Lung (tissue), 11 donors: ENCODE measurements at regions not wholly inside any gene's neighbourhood (a gene's known extent, or its start where the extent isn't known, plus 50 kb on each side); places are given as distances from the start of the nearest gene placed in this dataset.

Experiments used
- ATAC-seq: fragments of 200-7000 bp; cut with Tn5 transposase; one replicate; pipeline ENCODE4 v1.9.1; 2020; ENCODE audit warnings: moderate number of reproducible peaks; ENCODE audit not compliant: insufficient read depth, low FRiP score
- DNase-seq, 3 donors: peaks; one replicate each; pipeline ENCODE4 v3.0.0-alpha.2; 2013 to 2017
- H3K27ac ChIP-seq, 2 donors: one replicate each; pipeline ENCODE4 v1.5.1; 2013; ENCODE audit warnings: mild to moderate bottlenecking in 2 of 2, moderate library complexity in 2 of 2, control low read depth in 1 of 2, inconsistent platforms in 1 of 2, low read depth in 1 of 2, low read length in 1 of 2
- H3K27me3 ChIP-seq, 3 donors: one replicate each; pipeline ENCODE4 v1.5.1; 2013; ENCODE audit warnings: low read length in 2 of 3; ENCODE audit not compliant: control insufficient read depth in 3 of 3, insufficient read depth in 3 of 3
- H3K36me3 ChIP-seq, 4 donors: one replicate each; pipeline ENCODE4 v1.5.1; 2013; ENCODE audit warnings: low read length in 4 of 4, mild to moderate bottlenecking in 1 of 4, moderate library complexity in 1 of 4; ENCODE audit not compliant: control insufficient read depth in 4 of 4, insufficient read depth in 4 of 4
- H3K4me1 ChIP-seq, 5 donors: one replicate each; pipeline ENCODE4 v1.5.1; 2013; ENCODE audit warnings: low read length in 5 of 5, mild to moderate bottlenecking in 2 of 5, moderate library complexity in 1 of 5; ENCODE audit not compliant: control insufficient read depth in 5 of 5, insufficient read depth in 5 of 5
- H3K4me3 ChIP-seq: one replicate; pipeline ENCODE4 v1.5.1; 2013; ENCODE audit warnings: mild to moderate bottlenecking, control low read depth, moderate library complexity
- H3K9ac ChIP-seq, 2 donors: one replicate each; pipeline ENCODE4 v1.5.1; 2013; ENCODE audit warnings: low read length in 2 of 2, control low read depth in 1 of 2; ENCODE audit not compliant: insufficient read depth in 1 of 2
- H3K9me3 ChIP-seq, 4 donors: one replicate each; pipeline ENCODE4 v1.5.1; 2013; ENCODE audit warnings: low read length in 3 of 4, mild to moderate bottlenecking in 1 of 4, moderate library complexity in 1 of 4; ENCODE audit not compliant: control insufficient read depth in 4 of 4, insufficient read depth in 3 of 4
- WGBS, 2 donors: extraction: QIAGEN DNeasy Blood & Tissue Kit; methylation state at CpG; one replicate each; pipeline ENCODE4 v1.1.7; 2013; 5-methylcytosine and 5-hydroxymethylcytosine counted together
- TF ChIP-seq, protein P1 (sequence below): IDR thresholded peaks from 2 replicates; pipeline ENCODE4 v1.5.1; 2012; ENCODE audit warnings: mild to moderate bottlenecking; ENCODE audit errors: control extremely low read depth, extremely low read depth
- donor health status: control.
- donor health status: control.
- donor health status: Bipolar disorder and iron deficiency.
- donor health status: healthy.
- donor health status: DM: yes; HTN: yes; CAD: no.

DNA sequence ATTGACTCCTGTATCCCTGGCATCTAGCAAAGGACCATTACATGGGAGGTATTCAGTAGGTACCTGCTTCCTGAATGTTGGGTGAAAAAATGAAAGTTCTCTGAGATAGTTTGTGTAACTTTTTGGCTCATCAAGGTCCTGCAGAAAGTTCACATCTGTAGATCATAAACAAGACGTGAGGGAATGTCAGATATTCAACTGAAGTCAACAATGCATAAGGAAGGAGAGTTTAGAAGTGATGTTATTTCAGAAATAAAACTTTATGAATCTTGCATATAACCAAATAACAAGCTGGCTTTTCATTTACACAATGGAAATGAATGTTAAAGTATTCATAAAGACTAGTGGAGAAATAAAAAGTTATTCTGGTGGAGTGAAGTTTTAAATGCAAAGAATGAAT lies 73.4 kb upstream of the RBMS3 start:
- no peak for ATAC-seq
- 72 to 80% methylated on average over 1 of the region's 1 CpG for WGBS, 2 donors
- no peak overlapping the region for H3K27ac ChIP-seq

DNA sequence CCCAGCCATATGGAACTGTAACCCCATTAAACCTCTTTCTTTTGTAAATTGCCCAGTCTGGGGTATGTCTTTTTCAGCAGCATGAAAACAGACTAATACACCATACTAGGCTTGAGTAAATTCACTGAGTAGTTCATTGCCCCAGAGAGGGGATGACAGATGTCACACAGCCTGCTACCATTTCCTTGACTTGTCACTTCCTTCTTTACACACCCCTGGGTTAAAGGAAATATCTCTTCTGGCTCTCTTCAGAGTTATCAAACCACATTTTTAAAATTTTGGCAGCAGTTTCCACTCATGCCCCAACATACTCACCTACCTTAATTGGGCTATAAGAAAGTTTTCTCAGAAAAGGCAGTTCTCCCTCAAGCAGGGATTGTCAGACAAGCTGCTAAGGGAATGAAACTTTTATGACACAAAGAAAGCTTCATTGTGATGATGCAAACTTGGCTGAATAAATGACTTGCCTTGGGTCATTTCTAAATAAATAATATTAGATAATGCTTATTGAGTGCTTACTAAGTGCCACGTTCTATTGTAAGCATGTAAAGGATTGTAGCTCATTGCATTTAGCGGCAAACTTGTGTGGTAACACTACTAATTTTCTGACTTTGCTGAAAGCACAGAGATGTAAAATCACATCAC lies 68.0 kb upstream of the RBMS3 start:
- no peak overlapping the region for H3K9ac ChIP-seq
- no peaks in the 10 kb centered on the region for H3K36me3 ChIP-seq
- no peaks in the 10 kb centered on the region for H3K27me3 ChIP-seq
- TF ChIP-seq, protein P1, sequence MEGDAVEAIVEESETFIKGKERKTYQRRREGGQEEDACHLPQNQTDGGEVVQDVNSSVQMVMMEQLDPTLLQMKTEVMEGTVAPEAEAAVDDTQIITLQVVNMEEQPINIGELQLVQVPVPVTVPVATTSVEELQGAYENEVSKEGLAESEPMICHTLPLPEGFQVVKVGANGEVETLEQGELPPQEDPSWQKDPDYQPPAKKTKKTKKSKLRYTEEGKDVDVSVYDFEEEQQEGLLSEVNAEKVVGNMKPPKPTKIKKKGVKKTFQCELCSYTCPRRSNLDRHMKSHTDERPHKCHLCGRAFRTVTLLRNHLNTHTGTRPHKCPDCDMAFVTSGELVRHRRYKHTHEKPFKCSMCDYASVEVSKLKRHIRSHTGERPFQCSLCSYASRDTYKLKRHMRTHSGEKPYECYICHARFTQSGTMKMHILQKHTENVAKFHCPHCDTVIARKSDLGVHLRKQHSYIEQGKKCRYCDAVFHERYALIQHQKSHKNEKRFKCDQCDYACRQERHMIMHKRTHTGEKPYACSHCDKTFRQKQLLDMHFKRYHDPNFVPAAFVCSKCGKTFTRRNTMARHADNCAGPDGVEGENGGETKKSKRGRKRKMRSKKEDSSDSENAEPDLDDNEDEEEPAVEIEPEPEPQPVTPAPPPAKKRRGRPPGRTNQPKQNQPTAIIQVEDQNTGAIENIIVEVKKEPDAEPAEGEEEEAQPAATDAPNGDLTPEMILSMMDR: no peak
- H3K9me3 ChIP-seq: no peaks in the 10 kb centered on the region
- DNase-seq: peak in 2 of 3 donors; percentile 46 to 49
- H3K4me3 ChIP-seq: no peak overlapping the region
- peaks cover 0 to 28% (median 10%) of the 10 kb centered on the region in 5 donors for H3K4me1 ChIP-seq
- 71 to 82% methylated on average over 2 of the region's 2 CpGs for WGBS, 2 donors
- ATAC-seq: no peak
- no peak overlapping the region for H3K27ac ChIP-seq

More for the DNA sequence above, 73.4 kb upstream of the RBMS3 start:
- DNase-seq: no peak
- Histone ChIP-seq H3K9ac (no peak overlapping the region), H3K9me3 (no peaks in the 10 kb centered on the region), H3K27me3 (no peaks in the 10 kb centered on the region), H3K4me1 (peaks cover 0 to 28% (median 10%) of the 10 kb centered on the region in 5 donors), H3K4me3 (no peak overlapping the region), H3K36me3 (no peaks in the 10 kb centered on the region)
- TF ChIP-seq, protein P1: no peak

DNA sequence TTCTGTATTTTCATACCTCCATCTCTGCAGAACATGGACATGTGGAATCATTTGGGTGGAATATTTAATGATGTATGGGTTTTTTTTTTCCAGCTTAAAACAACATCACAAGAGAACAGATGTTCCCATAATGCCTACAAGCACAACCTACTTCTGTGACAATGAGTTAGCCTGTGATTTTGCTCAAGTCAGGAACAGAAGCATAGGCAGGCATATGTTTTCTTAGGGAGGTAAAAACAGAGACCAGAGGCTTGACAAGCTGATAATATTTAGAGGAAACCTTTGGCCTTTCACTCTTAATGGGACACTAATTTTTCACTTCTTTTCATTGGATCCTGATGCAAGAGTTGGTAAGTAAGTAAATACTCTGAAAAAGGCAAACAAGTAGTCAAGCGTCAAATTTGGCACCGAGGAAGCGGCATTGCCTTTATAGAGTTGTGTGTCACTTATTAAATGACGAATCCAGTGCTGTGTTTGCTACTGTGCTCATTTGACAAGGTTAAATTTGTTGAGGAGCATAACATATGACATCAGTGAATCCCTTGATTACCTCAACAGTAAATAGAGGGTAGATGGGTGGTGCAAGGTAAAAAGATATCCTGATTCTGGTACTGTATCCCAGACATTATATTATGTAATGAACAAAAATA lies 66.7 kb upstream of the RBMS3 start:
- DNase-seq: no peak
- Histone ChIP-seq H3K36me3 (no peaks in the 10 kb centered on the region), H3K27me3 (no peaks in the 10 kb centered on the region), H3K4me1 (peaks cover 0 to 28% (median 10%) of the 10 kb centered on the region in 5 donors), H3K9ac (no peak overlapping the region), H3K27ac (no peak overlapping the region), H3K9me3 (no peaks in the 10 kb centered on the region), H3K4me3 (no peak overlapping the region)
- 93% methylated on average over 4 of the region's 4 CpGs for WGBS, 2 donors
- TF ChIP-seq, protein P1: no peak
- ATAC-seq: no peak
